GM19452 (cell line): ENCODE measurements at regions not wholly inside any gene's neighbourhood (a gene's known extent, or its start where the extent isn't known, plus 50 kb on each side); places are given as distances from the start of the nearest gene placed in this dataset.
"Not testable (repeated sequence)": the region's sequence is repeated elsewhere in the genome, so short reads cannot be mapped to it uniquely, and the experiment has no call there.

Experiments used
- ATAC-seq: cut with Tn5 transposase; IDR thresholded peaks from one replicate; pipeline ENCODE4 v1.9.1; 2021; ENCODE audit not compliant: unreplicated experiment

DNA sequence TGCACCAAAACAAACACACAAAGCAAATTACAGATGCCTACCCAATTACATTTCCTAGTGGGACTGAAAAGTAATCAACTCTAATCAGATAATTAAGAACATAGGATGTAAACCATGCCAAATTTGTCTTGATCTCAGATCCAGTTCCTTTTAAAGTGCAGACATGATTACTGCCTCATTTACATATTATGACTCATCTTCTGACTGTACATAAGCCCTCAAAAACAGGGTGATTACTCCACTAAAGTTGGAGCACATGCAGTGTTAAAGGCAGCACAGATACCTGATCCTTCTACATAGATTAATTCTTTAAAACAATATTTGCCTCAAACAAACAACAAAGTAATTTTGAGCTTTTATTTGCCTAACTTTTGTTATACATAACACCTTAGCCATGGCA is 337.2 kb downstream of the RPS29 start:
- no peak for ATAC-seq

DNA sequence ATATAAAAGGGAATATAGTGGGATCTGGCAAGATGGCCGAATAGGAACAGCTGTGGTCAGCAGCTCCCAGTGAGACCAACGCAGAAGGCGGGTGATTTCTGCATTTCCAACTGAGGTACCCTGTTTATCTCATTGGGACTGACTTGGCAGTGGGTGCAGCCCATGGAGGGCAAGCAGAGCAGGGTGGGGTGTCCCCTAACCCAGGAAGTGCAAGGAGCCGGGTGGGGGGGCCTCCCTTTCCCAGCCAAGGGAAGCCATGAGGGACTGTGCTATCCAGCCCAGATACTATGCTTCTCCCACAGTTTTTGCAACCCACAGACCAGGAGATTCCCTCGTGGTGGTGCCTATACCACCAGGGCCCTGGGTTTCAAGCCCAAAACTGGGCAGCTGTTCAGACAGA is 342.4 kb downstream of the RPS29 start:
- not testable (repeated sequence) for ATAC-seq

DNA sequence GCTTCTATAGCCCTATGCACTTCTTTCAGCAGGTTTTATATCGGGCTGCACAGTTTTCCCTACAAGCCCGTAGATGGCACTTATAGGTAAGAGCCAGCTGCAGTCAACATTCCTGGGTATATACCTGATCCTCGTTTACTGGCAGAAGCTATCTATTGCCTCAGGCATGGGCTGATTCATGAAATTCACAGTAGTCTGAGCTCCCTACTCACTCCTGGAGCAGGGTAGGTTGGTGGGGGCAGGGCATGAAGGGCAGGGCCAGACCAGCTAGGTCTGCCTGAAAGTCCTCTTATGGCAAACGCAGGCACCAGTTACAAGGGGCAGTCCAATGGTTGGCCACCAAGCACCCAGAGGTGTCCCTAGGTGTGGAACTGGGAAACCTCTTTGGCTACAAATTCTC is 345.8 kb downstream of the RPS29 start:
- no peak for ATAC-seq

DNA sequence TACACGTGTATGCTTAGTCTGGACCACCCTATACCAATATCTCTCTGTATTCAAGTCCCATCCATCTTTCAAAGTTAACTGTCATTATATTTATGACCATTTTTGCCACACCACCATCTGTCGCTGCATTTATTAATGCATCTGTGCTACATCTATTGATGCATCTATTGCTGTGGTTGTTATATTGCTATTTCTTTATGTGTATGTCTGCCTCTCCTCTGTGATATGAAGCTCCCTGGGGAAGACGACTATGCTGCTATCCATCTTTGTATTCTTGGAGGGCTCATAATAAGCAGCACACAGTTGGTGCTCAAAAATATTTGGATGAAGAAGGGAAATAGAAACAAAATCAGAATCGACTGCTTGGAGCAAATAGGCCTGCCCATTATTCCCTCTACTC is 357.6 kb downstream of the RPS29 start:
- no peak for ATAC-seq

DNA sequence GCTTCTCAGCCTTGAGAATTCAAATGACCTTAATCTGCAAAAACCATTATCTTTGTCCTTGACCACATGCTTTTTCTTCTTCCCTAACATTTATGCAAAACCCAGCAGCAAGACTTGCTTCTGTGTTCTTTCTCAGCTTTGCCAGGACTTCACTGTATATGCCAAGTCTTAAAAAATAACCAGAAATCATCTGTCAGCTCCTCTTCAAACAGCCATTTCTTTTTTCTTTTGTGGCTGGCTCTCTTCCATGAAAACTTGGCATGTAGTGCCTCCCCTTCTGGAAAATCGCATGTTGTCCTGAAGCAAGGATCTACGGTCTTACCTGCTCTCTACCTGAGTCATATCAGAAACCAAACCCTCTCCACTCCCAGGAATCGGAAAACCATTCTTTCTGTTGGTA is 364.9 kb downstream of the RPS29 start:
- no peak for ATAC-seq

DNA sequence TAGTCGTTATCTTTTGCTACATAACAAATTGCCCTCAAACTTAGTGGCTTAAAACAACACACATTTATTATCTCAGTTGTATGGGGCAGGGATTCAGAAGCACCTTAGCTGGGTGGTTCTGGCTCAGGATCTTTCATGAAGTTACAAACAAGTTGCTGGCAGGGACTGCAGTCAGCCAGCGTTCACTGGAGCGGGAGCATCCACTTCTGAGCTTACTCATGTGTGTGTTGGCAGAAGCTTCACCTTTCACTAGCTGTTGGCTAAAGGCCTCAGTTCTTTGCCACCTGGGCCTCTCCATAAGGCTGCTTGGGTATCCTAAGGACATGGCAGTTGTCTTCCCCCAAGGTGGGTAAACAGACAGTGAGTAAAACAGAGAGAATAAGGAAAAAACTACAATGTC is 365.7 kb downstream of the RPS29 start:
- no peak for ATAC-seq

DNA sequence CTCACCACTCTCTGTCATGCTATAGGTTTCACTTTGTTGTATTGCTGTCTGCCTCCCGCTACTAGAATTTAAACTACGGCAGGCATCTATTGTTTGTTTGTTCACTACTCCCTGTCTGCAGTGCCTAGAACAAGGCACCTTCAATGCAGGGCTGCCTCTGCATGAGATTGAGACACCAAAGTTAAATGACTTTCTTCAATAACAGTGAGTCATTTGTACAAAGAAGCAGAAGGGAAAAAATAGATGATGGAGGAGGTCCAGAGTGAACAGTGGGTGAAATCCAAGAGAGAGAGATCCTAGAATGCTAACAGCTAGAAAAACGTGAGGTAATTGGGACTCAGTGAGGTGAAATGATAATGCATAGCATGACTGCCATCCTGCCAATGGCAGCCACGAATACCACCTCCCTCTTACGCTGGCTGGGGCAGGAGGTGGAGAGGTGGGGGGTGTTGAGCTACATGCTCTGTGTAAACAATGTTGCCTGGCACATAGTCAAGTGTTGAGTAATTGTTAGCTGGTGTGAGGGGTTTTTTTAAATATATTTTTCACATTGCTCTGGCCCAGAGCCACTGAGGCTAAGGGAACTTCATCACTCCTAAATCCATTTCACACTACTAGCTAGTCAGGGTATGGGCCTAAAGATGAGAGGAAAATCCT is 367.6 kb downstream of the RPS29 start:
- no peak for ATAC-seq

DNA sequence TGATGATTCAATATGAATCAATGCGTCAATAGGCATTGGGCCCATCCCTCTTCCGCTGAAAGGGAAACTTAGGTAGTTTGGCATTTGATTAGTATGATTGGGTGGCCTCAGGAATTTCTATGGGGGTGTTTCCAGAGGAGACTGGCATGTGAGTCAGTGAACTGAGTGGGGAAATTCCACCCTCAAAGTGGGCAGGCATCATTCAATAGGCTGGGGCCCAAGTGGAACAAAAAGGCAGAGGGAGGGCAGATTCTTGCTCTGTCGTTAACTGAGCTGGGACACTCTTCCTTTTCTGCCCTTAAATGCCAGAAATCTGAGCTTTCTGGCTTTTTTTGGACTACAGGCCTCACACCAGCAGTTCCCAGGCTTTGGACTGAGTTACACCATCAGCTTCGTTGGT is 373.5 kb downstream of the RPS29 start:
- no peak for ATAC-seq

DNA sequence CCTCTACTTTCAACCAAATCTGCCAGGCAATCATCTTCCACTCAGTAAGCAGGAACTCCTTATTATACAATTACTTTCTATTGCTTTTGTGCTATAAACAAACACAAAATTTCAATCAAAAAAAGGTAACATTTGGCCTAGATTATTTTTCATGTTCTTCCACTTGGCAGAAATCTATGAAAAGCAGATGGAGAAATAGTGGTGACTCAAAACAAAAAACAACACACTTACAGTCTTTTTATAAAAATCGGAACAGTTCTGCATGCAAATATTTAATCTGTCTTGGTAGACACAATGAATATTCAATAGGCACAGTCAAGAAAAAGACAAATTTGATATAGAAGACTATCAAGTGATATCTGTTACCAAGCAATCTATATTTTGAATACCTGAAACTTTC is 376.8 kb downstream of the RPS29 start:
- no peak for ATAC-seq

DNA sequence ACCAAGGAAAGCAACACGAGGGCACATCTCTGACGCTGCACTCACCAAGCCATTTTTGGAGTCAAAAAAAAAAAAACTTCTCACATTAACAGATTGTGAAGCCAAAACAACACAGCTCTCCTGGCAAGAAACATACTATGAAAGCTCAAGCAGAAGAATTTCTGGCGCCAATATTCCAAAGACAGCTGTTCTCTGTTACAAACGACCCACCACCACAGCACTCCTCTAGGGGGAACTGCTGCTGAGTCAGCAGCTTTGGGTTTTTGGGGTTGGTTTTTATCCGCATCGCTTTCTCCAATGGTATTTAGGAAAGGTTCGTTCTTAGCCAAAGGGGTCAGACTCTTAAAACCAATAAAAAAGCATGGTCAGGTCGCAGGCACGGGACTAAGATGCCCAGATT is 379.4 kb downstream of the RPS29 start:
- no peak for ATAC-seq

DNA sequence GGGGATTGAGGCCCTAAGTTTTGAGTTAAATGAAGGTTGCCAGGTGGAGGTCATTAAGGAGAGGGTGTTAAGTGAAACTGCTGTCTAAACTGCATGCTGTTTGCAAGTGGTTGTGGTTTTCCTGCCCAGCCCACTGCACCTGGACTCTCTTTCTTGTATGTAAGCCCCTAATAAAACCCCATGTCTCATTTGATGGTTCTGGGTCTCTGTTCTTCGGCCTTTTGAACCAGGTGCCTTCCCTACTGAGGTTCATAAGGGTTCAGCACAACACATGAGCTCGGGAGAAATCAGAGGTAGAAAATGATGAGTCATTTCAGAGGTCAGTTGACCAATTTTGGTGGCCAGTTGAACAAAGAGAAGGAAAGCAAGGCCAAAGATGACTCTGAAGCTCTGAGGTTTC is 382.5 kb downstream of the RPS29 start:
- no peak for ATAC-seq

DNA sequence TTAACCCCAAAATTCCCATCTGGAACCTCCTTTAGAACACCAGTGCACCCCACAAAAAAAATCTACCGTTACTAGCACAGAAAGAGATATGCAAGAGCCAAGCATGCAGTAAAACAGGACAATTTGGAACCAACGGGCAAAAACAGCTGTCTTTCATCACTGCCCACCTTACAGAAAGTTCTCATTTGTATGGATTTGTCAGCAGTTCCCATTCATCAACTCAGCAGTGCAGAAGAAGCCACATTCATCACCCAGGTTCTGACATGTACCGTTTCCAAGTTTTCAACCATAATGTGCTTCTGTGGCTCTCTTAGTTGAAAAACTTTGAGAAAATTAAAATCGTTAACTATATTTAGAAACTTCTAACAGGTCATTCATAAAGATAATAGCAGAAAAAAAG is 387.0 kb downstream of the RPS29 start:
- no peak for ATAC-seq

DNA sequence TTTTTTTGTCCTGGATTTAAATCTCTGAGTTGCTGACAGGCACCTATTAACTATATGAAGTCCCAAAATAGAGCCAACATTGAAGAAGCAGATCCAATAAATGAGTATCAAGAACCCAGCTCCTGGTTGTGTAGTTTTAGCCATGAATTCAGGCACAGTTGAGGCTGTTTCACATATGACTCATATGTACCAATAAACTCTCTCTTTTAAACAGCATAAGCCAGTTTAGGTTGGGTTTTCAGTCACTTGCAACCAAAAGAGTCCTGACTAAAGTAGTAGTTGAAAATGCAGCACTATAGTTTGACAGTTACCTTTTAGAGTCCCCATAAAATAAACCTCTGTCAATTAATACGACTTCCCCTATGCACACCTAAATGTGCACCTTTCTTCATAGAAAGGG is 389.9 kb downstream of the RPS29 start:
- no peak for ATAC-seq

DNA sequence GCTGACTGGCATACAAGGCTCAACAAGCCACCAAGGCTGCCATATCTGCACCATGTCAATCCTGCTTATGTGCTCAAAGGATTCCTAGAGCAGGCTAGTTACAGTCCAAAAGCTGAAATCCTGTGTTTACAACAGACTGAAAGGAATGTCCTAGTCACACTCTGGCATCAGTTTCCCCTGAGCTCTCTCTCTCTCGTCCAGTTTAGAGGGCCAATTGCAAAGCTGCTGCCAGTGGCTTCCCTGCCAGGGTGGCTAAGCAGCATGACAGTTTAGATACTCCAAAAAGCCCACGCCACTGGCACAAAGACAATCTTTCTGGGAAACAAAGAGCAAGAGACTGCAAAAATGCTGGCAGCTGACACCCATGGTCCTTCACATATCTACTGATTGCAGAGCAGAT is 392.1 kb downstream of the RPS29 start:
- no peak for ATAC-seq

DNA sequence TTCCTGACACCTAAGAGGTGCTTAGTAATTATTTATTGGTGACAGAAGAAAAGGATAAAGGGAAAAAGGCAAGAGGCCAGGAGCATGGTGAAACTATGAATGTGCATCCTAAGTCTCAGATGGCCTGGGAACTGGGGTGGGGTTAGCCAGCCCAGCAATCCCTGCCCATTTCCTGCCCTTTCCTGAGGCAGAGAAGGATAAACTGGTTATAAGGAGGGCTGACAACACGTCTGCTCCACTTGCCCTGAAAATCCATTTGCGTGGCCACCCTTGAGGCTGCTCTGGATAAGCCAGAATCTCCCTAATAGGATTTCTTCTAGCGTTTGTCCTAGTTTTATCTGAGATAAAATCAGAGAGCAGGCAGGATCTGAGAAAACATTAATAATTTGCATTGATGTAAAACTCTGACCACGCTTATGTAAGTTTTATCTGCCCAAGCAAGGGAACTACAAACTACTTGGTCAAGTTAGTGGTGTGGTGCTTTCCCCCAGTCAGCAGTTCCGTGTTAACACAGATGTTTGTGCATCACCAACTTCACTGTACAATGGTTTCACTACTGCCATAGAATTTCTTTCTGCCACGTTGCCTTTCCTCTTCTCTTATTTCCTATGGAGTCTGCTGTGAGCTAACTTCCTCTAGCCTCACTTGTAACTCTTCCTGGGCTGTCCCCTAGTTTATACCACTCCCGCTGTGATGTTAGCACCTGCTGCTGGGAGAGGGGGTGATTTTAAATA is 392.7 kb downstream of the RPS29 start:
- peak; percentile 97 for ATAC-seq

DNA sequence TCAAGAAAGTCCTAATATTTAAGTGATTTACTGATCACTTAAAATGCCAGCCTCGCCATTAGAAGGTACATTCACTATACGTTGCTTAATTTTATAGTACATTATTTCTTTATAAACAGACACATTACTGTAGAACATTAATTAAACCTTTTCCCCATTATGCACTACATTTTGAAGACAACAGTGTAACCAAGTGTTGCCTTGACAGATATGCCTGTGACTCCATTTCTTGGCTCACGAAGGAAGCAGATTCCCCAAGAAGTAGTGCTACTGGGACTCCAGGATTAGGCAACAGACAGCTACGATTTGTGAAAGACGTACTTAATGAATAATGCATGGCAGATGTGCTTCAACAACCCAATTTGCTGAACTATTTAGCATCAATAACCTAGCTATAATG is 394.8 kb downstream of the RPS29 start:
- ATAC-seq, result no peak

DNA sequence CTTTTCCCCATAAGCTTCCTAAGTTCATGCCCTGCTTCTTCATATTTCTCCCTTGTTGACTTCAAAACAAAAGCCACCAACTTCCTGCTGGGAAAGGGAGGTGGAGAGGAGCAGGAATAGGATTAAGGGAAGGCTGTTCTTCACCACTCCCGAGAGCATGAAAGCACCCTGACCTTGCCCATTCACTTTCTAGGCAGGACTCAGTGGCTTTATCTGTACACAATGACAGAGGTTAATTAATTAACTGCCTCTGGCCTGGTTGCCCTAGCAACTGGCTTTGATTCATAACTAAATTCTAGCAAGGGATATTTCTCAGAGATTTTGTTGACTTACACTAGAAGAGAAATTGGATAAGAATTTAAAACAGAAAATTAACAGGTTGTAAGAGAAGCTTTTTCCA is 396.8 kb downstream of the RPS29 start:
- no peak for ATAC-seq

DNA sequence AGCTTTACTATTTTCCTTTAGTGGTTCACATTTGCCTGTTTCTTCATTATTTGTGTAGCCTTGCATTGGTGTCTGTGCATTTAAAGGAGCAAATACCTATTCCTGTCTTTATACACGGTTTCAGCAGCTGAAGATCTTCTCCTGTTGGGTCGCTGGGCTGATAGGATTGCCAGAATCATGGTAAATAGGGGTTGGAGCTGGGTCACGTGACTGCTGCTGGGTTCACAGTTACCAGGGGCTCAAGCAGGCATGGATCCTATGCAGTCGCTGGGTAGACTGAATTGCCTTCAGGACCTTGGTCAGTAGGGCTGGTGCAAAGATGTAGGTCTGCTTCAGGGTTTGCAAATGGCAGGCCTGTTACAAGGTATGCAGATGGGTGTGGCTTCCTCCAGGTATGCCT is 398.4 kb downstream of the RPS29 start:
- no peak for ATAC-seq

DNA sequence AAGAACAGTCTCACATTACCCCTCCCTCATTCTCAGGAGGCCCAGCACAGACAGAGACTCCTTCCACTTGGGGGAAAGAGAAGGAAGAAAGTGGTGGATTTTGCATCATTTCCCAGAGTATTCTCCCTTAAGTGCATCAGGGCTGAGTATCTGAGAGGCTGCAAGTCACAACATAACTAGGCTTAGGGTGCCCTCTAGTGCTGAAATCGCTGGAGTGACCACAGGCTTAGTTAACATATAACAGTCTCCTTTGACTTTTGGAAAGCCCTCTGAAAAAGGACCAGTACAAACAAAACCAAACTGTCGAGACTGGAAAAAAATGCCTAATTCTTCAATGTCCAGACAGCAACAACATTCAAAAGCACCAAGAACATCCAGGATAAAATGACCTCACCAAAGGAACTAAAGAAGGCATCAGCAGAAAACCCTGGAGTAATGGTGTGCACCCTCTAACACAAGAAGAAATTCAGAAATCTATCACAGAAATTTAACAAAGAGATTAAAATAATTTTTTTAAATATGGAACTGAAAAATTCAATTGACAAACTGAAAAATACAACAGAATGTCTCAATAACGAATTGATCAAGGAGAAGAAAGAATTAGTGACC is 412.3 kb downstream of the RPS29 start:
- ATAC-seq, result peak; percentile 99

DNA sequence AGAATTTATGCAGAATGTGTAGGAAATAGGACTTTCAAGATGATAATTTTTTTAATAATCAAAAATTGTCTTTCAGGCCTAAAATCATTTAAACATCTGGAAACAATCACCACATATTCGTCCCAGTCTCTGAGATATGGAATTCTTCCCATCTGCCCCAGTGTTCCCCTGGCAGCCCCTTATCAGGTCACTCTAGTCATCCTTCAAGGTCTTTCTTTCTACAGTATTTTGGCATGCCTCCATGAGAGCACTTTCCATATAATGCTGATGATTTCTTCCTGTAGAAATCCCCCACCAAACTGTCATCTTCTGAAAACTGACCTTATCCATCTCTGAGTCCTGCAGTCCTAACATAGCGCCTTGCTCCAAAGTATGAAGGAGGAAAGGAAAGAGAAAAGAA is 422.1 kb downstream of the RPS29 start:
- ATAC-seq, result no peak

DNA sequence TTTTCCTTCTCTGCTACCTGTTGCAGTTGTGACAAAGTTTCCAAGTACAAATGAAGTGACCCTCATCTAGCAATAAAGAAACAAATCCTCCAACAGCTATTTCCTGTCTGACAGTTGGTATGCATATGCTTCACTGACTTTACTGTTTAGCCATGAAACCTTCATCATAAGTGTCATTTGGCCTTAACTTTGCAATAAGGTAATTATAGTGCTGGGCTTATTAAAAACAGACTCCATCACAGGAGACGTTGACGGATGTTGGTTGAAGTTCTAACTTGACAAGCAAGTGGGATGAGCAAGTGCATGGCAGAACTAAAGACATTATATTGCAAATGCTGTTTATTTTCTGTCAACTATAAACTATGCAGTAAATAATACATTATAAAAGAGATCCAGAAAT is 425.2 kb downstream of the RPS29 start:
- ATAC-seq, result no peak

DNA sequence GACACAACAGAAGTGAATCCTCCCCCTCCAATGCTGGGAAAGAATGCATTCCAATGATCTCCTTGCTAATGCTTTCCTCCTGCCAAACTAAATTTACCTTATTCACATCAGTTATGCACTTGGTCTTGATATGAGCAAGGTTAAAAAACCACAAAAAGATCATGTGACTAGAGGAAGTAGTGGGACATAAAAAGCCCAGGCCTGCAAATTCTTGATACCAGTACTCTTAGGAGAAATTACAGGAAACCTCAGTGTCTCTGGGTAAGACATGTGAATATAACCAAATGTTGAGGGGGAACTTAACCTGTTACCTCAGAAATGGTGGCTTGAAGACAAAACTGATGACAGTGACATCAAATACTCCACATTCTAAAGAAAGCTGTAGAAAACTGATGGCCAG is 427.1 kb downstream of the RPS29 start:
- ATAC-seq, result no peak

DNA sequence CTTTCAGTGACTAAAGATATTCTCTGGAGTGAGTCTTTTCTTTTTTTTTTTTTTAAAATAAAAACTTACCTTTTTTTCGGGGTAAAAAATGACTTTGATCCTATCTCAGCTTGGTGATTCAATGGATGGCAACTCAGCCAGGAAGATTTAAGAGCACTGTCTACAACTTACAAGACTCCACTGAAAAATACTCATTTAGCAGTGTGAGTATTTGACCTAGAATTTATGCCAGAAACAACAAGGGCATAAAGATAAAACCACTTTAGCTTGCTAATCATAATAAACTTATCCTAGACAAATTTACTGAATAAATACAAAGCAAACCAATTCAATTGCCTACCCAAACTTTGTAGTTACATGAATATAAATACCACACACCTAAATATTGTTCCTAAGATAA is 446.6 kb downstream of the RPS29 start:
- ATAC-seq, result no peak
